ENCODE measurements at regions not wholly inside any gene's neighbourhood (a gene's known extent, or its start where the extent isn't known, plus 50 kb on each side); places are given as distances from the start of the nearest gene placed in this dataset.
"Not testable (repeated sequence)": the region's sequence is repeated elsewhere in the genome, so short reads cannot be mapped to it uniquely, and the experiment has no call there.

- in situ Hi-C loops (cut with HindIII; ENCODE audit: low sequenced_read_pairs): no loop called here
These were observed 319.9 kb upstream of the ID2 start for GRCh38 chr2:8361930-8362329.

DNA sequence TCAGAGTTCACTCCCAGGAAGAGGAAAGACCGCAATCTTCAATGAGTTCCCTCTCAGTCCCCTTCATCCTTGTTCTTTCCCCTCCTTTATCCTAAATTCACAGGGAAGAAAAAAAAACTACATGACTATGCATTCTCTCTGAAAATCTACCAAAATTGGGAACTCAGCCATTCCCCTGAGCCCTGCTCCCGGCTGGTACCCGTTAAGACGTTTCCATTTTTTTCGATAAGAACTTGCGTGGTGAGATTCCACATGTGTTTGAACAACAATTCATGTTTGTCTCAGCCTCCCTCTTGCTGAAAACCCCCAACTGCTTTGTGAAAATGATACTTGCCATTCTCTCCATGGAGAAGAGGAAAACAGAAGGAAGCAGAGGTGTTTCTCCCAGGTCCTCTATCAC is 318.7 kb upstream of the ID2 start:
- in situ Hi-C loops (cut with HindIII; ENCODE audit: low sequenced_read_pairs): no loop called here

GRCh38 chr2:8364668-8365067 is 317.2 kb upstream of the ID2 start:
- in situ Hi-C loops (cut with HindIII; ENCODE audit: low sequenced_read_pairs): no loop called here

DNA sequence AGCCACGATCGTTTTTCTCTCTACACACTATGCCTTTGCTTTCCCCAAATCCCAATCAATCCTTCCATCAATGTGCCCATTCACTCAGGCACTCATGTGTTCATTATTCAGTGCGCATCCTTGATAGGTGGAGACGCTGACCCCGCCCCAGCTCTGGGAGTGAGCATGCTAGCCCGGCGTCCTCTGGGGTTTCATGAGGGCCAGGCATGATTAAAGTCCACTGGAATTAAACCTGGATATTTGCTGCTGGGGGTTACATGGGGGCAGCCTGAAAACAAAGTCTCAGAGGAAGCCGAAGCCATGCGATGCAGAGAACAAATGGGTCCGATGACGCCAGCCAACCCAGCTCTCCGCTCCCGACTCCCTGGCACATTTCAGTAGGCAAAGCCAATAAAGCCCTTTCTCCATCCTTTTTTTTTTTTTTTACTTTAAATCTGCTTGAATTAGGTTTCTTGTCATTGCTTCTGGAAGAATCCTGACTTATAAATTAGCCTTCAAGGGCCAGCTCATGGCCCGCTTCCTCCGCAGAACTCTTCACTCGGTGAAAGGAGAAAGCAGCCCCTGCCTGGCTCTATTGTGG is 316.4 kb upstream of the ID2 start:
- in situ Hi-C loops (cut with HindIII; ENCODE audit: low sequenced_read_pairs): no loop called here

DNA sequence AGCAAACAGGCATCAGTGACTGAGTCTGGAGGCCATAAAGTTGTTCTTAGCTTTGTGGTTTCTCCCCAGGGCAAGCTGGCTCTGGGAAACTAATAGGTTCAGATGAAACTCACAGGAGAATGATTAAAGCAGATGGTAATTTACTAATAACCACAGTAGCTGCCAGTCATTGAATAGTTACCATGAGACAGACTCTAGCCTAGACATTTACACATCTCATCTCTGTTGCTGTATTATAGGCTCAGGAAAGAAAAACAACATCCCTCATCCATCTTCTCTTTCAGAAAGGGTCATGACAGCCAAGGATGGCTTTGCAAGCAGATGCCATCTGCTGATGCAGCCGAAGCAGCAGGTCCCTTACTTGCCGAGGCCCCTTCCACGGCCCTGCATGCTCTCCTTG is 314.0 kb upstream of the ID2 start:
- in situ Hi-C loops (cut with HindIII; ENCODE audit: low sequenced_read_pairs): no loop called here

- in situ Hi-C loops (cut with HindIII; ENCODE audit: low sequenced_read_pairs): no loop called here
These were observed 313.4 kb upstream of the ID2 start for GRCh38 chr2:8368463-8368862.

GRCh38 chr2:8369522-8369921 is 312.3 kb upstream of the ID2 start:
- in situ Hi-C loops (cut with HindIII; ENCODE audit: low sequenced_read_pairs): no loop called here

DNA sequence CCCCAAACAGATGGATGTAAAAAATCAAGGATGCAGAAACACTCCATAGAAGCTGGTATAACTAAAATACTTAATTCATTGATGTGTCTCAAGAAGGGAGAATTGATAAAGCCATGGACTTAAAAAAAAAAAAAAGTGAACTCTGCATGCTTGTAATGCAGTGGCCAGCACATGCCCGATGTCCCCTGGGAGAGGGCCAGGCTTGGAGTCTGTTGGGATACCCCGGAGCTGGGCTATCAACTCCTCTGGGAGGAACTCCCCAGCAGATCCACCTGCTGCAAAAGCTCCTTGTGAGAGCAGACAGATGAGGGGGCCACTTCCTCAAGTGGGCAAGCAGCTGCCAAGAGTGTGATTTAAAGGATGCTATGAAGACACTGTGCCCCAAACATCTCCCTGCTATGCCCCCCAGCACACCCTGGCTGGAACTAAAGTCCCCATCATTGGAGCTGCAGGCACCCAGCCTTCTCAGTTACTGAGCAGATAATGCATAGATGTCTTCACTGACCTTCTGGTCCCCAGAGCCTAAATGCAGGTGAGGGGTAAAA is 311.5 kb upstream of the ID2 start:
- in situ Hi-C loops (cut with HindIII; ENCODE audit: low sequenced_read_pairs): no loop called here

- in situ Hi-C loops (cut with HindIII; ENCODE audit: low sequenced_read_pairs): no loop called here
These were observed 310.2 kb upstream of the ID2 start for GRCh38 chr2:8371653-8372052.

GRCh38 chr2:8374782-8375181 is 307.1 kb upstream of the ID2 start:
- in situ Hi-C loops (cut with HindIII; ENCODE audit: low sequenced_read_pairs): no loop called here

DNA sequence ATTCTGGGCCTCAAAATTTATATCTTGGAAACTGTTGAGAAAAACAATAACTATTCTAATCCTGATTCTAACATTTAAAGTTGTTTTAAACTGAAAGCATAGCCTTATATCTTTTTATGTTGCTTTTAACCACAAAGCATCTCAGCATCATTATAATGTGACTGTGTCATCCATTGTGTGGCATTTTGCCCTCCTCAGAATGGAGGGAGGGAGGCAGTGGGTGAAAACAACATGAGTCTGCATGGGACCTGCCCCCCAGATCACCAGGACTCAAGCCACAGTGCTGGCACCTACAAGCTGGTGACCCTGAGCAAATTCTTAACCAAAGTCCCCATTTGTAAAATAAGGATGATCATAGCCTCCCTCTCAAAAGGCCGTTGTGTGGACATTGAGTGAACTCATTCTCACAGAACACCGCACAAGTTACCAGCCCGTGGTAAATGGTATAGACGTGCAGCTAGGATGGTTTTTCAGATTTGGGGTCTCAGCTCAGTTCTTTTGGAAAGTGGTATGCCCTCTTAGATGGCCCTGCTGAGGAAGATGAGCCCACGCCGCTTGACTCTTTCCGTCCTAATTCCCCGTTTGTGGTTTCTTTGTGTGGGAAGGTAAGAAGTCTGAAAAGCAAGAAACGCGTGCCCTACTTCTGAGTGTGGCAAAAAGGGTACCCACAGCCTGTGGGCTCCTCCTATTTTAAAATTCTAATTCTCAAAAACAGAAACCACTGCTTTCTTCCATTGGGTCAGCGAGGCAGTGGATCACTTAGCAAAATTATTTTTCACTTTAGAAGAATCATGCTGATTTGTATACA is 305.0 kb upstream of the ID2 start:
- in situ Hi-C loops (cut with HindIII; ENCODE audit: low sequenced_read_pairs): no loop called here

DNA sequence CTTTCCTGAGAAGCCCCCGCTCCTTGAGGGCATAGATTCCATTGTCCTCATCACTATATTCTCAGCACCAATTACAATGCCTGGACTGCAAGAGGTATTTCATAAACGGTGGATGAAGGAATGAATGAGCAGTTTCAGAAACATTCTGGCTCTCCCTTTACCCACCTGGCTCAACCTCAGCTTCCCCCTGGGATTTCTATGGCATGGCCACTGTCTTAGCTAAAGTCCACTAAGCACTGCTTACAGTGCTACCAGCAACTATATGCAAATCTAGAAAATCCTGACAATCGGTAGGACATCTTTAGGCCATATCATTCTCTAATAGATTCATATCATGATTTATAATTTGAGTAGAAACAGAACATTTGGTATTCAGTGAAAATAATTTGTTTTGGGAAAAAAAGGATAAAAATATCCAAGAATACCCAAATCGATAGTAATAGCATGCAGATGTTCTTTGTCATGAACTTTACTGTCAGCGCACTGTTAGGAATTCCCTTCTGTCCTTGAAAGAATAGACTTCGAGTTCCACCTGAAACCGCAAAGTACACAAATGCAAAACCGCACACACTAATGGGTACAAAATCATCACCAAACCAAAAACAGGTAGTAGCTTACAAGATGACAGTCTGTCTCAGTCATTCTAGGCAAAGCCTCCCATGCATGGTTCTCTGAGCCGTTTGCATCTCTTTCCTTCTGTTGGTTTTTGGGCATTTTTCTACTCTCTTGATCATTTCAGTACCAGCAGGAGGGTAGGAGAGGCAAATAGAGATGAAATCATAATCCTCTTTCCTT is 303.6 kb upstream of the ID2 start:
- in situ Hi-C loops (cut with HindIII; ENCODE audit: low sequenced_read_pairs): no loop called here

- in situ Hi-C loops (cut with HindIII; ENCODE audit: low sequenced_read_pairs): no loop called here
These were observed 302.7 kb upstream of the ID2 start for GRCh38 chr2:8379128-8379527.

- in situ Hi-C loops (cut with HindIII; ENCODE audit: low sequenced_read_pairs): no loop called here
These were observed 302.3 kb upstream of the ID2 start for GRCh38 chr2:8379549-8379948.

DNA sequence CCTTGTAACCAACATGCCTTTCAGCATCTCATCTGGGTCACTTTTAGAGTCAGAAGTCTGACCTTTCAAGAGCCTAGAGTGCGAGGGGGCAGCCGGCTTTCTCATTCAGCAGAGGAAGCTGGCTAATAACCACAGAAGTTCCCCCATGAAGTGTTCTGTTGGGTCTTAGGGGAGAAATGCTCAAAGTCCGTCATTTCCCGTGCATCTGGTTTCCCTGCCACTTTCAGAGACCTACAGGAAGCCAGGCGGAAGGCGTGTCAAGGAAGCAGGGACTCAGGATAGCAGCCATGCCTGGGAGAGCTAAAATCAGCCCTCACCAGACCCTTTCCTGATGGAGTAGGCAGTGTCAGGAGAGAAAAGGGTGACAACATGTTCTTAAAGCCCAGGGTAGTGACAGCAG is 301.8 kb upstream of the ID2 start:
- in situ Hi-C loops (cut with HindIII; ENCODE audit: low sequenced_read_pairs): no loop called here

GRCh38 chr2:8380566-8380965 is 301.3 kb upstream of the ID2 start:
- in situ Hi-C loops (cut with HindIII; ENCODE audit: low sequenced_read_pairs): no loop called here

GRCh38 chr2:8382485-8382884 is 299.4 kb upstream of the ID2 start:
- in situ Hi-C loops (cut with HindIII; ENCODE audit: low sequenced_read_pairs): no loop called here

DNA sequence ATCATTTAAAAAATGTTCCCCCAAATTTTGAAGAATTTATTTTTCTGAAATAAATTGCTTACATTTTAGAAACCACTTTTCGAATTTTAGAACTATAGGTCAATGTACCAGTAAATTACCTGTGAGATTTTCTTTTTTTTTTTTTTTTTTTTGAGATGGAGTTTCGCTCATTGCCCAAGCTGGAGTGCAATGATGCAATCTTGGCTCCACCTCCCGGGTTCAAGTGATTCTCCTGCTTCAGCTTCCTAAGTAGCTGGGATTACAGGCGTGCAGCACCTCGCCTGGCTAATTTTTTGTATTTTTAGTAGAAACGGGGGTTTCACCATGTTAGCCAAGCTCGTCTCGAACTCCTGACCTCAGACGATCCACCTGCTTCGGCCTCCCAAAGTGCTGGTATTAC is 295.1 kb upstream of the ID2 start:
- in situ Hi-C loops (cut with HindIII; ENCODE audit: low sequenced_read_pairs): not testable (repeated sequence)

GRCh38 chr2:8388781-8389180 is 293.1 kb upstream of the ID2 start:
- in situ Hi-C loops (cut with HindIII; ENCODE audit: low sequenced_read_pairs): no loop called here

GRCh38 chr2:8389431-8390108 is 292.3 kb upstream of the ID2 start:
- in situ Hi-C loops (cut with HindIII; ENCODE audit: low sequenced_read_pairs): no loop called here

GRCh38 chr2:8391126-8391525 is 290.7 kb upstream of the ID2 start:
- in situ Hi-C loops (cut with HindIII; ENCODE audit: low sequenced_read_pairs): no loop called here
